GM21619 (cell line): ENCODE measurements at regions not wholly inside any gene's neighbourhood (a gene's known extent, or its start where the extent isn't known, plus 50 kb on each side); places are given as distances from the start of the nearest gene placed in this dataset.
"Not testable (repeated sequence)": the region's sequence is repeated elsewhere in the genome, so short reads cannot be mapped to it uniquely, and the experiment has no call there.

Experiments
- ATAC-seq: cut with Tn5 transposase; IDR thresholded peaks from one replicate; pipeline ENCODE4 v1.9.1; 2021; ENCODE audit not compliant: unreplicated experiment

DNA sequence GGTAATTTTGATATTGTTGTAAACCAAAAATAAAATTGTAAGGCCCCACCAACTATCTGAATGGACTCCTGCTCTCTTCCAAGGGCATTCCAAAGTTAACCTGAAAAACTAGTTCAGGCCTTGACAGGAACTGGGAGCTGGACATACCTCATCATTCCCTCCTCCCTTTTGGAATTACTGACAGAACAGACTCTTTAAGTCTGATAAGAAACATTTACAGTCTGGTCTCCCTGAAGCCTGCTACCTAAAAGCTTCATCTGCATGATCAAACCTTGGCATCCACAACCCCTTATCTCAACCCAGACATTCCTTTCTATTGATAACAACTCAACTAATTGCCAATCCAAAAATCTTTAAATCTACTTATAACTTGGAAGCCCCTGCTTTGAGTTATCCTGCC lies 123.8 kb downstream of the TLR5 start:
- ATAC-seq, result no peak

GRCh38 chr1:223020770-223021169 lies 122.3 kb downstream of the TLR5 start:
- no peak for ATAC-seq

DNA sequence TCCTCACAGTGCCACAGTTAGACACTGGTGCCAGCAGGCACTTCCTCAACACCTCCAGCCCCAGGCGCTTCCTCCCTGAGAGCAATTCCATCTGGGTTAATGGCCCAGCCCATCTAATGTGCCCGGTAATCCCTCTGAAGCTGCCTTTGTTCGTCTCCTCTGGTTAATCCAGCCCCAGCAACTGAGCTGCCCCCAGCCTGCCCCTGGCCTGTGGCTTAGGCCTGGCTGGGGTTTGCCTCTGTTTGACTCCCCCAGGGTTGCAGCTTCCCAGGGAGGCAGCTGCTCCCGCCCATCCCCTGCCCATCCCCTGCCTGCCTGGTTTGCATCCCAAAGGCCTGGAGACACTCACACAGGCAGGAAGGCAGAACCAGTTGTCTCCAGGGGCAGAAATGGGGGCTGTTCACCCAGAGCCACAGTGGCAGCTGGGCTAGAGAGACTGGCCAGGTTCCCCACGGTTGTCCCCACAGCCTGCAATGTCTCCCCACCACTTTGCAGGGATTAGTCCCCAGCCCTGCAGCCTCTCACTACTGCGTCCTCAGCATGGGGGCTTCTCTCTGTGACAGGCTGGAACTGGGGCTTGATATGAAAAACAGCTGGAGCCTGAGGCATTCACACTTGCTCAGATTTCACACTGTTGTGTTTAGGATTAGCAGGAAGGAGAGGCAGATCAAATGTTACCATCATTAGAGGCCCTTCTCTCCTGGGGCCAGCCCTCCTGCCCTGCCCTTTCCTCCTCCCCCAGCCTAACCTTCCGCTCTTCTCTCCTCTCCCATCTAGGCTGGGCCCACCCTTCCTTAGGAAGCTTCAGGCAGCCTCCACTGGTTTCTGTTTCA lies 120.2 kb downstream of the TLR5 start:
- ATAC-seq, result no peak

DNA sequence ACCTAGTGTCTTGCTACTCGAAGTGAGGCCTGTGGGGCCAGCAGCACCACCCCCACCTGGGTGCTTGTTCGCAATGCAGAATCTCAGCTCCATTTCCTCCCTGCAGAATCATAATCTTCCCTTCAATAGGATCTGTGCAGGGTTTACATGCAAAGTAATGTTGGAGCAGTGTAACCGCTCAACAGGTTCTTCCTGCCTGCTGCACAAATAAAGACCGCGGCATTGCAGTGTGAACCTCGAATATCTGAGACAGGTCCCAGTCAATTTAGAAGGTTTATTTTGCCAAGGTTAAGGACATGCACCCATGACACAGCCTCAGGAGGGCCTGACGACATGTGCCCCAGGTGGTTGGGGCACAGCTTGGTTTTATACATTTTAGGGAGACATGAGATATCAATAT lies 119.2 kb downstream of the TLR5 start:
- ATAC-seq, result no peak

DNA sequence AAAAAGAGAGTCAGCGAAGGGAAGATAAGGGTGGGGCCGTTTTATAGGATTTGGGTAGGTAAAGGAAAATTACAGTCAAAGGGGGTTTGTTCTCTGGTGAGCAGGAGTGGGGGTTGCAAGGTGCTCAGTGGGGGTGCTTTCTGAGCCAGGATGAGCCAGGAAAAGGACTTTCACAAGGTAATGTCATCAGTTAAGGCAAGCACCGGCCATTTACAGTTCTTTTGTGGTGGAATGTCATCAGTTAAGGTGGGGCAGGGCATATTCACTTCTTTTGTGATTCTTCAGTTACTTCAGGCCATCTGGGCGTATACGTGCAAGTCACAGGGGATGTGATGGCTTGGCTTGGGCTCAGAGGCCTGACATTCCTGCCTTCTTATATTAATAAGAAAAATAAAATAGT lies 118.6 kb downstream of the TLR5 start:
- not testable (repeated sequence) for ATAC-seq

DNA sequence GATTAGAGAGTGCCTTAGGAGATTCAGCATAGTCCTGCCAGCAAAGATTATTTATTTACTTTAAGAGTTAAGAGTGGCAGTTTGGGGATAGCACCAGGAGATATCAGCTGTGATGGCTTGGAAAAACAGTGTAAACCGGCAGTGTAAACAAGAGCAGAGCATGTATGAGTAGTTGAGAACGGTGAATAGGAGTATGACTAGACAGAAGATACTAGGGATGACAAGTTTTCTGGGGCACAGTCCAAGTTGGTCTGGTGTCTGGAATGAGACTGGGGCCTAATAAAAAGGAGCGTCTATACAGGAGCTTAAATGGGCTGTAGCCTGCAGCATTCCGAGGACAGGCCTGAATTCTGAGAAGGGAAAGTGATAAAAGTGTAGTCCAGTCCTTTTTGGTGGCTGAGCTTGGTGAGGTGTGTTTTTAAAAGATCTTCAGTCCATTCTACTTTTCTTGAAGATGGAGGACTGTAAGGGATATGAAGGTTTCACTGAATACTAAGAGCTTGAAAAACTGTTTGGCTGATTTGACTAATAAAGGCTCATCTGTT lies 117.8 kb downstream of the TLR5 start:
- ATAC-seq, result not testable (repeated sequence)

- not testable (repeated sequence) for ATAC-seq
These were observed 116.4 kb downstream of the TLR5 start for GRCh38 chr1:223026639-223027038.

DNA sequence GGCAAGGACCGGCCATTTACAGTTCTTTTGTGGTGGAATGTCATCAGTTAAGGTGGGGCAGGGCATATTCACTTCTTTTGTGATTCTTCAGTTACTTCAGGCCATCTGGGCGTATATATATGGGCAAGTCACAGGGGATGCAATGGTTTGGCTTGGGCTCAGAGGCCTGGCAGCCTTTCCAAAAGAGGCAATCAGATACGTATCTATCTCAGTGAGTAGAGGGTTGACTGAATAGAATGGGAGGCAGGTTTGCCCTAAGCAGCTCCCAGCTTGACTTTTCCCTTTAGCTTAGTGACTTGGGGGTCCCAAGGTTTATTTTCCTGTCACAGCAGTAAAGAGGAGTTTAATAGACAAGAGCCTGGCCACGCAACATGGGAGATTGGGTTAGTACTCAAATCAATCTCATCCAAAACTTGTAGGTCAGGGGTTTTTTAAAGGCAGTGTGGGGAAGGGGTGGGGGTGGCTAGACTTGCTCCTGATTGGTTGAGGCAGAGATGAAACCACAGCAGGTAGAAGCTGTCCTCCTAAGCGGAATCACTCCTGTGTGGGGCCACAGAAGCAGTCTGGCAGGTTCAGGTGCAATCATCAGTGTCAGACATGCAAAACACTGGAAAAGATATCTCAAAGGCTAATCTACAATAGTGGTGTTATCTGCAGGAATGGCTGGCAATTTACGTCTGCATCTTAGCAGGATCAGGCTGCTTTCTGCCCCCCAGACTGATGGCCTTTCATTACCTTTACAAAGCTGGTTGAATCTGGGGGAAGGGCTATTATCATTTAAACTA lies 112.9 kb downstream of the TLR5 start:
- ATAC-seq, result no peak

DNA sequence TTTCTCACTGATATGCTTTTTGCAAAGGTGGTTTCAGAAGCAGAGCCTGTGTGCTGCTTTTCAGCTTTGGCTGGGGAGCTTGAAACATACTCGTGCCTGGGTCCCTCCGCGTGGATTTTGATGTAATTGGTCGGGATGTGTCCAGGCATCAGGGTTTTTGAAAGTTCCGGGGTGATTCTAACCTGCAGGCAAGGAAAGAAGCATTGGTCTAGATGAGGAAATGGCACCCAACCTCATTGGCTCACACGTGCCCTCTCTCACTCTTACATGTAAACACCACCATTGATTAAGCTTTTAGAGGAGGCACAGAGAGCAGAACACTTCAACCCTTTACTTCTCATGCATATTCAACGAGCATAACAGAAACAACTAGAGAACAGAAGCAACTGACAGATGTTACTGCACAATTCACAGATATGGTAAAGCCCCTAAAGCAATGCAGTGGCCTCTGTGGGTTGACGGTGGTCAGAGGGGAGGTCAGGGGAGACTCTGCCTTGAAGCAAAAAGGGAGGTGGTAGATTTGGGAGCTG lies 112.1 kb downstream of the TLR5 start:
- no peak for ATAC-seq

- ATAC-seq, result no peak
These were observed 111.1 kb downstream of the TLR5 start for GRCh38 chr1:223031733-223032601.

DNA sequence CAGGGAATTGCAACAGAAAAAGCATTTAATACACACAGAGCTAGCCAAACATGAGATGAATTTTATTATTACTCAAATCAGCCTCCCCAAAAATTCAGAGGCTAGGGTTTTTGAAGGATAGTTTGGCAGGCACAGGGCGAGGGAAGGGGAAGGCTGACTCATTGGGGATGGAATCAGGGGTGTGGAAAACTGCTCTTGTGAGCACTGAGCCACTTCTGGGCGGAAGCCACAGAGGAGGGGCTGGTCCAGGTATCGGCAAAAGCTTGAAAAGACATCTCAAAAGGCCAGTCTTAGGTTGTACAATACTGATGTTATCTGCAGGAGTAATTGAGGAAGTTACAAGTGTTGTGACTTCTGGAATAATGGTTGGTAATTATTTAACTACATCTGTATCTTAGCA lies 109.4 kb downstream of the TLR5 start:
- no peak for ATAC-seq

DNA sequence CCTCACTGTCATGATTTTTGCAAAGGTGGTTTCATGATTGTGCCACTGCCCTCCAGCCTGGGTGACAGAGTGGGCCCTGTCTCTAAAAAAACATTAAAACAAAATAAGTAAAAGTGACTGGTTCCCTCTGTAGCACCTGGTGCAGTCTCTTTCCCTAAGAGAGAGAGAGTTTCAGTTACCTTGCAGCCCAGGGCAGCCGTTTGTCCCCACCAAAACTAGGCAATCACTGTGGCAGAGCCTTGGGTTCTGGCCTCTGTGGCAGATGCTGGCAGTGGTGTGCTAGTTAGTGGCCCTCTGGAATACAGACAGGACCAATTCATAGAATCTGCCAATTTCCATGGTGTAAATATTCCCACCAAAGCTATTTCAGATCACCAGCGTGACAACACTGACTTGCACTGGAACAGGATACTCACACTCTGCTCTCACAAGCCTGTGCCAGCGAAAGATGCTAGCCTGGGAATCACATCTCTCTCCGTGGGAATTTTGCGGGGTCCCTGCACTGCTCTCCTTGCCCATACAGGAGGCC lies 108.7 kb downstream of the TLR5 start:
- no peak for ATAC-seq

- no peak for ATAC-seq
These were observed 107.1 kb downstream of the TLR5 start for GRCh38 chr1:223035724-223036478.

DNA sequence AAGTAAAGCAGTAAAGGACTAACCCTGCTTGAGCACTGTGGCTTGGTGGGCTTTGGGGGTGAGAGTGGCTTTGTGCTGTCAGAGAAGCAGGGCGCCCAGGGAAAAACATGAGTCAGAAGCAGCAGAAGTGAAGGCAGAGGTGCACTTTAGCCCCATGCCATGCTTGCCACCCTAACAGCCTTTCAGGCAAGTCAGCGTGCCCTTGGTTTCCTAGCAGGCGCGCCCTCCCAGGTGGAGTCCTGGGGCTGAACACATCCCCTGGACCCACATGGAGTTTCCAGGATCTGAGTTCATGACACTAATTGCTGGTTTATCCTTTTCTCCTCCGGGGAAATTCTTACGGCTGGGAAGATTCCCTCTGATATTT lies 106.6 kb downstream of the TLR5 start:
- no peak for ATAC-seq

GRCh38 chr1:223037845-223038244 lies 105.2 kb downstream of the TLR5 start:
- no peak for ATAC-seq

- no peak for ATAC-seq
These were observed 104.6 kb downstream of the TLR5 start for GRCh38 chr1:223038288-223039006.

DNA sequence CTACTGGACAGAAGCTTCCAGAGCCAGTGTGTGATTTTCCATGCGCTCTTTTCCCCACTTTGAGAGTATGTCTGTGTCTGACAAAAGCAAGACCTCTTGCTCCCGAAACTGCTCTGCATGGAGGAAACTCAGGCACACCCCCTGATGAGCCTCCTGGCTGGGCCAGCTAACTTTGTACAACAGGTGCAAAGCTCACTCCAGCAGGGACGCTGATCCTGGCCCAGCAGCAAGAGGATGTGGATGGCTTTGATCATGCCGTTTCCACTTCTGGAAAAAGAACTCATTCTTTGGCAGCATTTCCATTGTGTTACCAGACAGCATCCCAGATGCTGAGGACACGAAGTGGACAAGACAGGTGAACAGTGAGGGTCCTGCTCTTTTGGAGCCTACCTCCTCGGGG lies 103.1 kb downstream of the TLR5 start:
- ATAC-seq, result no peak

GRCh38 chr1:223041481-223041880 lies 101.6 kb downstream of the TLR5 start:
- no peak for ATAC-seq
